Panc1 (cell line): ENCODE measurements at regions not wholly inside any gene's neighbourhood (a gene's known extent, or its start where the extent isn't known, plus 50 kb on each side); places are given as distances from the start of the nearest gene placed in this dataset.

Experiments used
- POLR2AphosphoS5 ChIP-seq: IDR thresholded peaks from 2 replicates; pipeline ENCODE4 v1.6.1; 2012; ENCODE audit warnings: mild to moderate bottlenecking, low read depth, low read length, moderate library complexity
- SIN3A ChIP-seq: IDR thresholded peaks from 2 replicates; pipeline ENCODE4 v1.6.1; 2012; ENCODE audit warnings: low read depth, mild to moderate bottlenecking, low read length, moderate library complexity, borderline replicate concordance; ENCODE audit not compliant: insufficient read depth
- TCF7L2 ChIP-seq: IDR thresholded peaks from 2 replicates; pipeline ENCODE4 v1.6.1; 2011; ENCODE audit warnings: mild to moderate bottlenecking, low read depth, low read length, inconsistent platforms
- TF ChIP-seq, protein P1 (sequence below): fragments of 450-650 bp; IDR thresholded peaks from 2 replicates; pipeline ENCODE4 v1.5.1; 2017; ENCODE audit warnings: mild to moderate bottlenecking
- TF ChIP-seq, protein P2 (sequence below), 2 experiments: IDR thresholded peaks; 2 replicates each; pipeline ENCODE4 v1.6.1; 2011 to 2012; ENCODE audit warnings: low read depth in 2 of 2, control low read depth in 1 of 2, low read length in 1 of 2, mild to moderate bottlenecking in 1 of 2, moderate library complexity in 1 of 2; ENCODE audit not compliant: insufficient read depth in 1 of 2

DNA sequence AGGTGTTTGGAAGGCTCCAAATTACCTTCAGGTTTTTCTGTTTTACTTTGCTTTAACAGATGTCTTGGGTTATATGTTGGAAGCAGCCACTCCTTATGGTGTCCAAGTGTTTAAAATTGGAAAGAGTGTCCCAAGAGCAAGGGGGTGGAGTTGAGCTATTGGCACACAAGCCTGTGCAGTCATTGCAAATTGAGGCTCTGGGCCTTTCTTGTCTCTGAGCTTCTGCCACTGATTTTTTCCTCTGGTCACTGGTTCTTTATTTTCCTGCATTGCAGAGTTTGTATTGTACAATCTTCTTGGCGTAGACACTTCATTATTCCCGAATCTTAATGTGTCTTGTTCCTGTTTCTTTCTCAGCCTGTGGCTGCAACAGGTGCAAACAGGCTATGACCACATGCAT, 598.8 kb downstream of the RNF144B start:
- TF ChIP-seq, protein P1, sequence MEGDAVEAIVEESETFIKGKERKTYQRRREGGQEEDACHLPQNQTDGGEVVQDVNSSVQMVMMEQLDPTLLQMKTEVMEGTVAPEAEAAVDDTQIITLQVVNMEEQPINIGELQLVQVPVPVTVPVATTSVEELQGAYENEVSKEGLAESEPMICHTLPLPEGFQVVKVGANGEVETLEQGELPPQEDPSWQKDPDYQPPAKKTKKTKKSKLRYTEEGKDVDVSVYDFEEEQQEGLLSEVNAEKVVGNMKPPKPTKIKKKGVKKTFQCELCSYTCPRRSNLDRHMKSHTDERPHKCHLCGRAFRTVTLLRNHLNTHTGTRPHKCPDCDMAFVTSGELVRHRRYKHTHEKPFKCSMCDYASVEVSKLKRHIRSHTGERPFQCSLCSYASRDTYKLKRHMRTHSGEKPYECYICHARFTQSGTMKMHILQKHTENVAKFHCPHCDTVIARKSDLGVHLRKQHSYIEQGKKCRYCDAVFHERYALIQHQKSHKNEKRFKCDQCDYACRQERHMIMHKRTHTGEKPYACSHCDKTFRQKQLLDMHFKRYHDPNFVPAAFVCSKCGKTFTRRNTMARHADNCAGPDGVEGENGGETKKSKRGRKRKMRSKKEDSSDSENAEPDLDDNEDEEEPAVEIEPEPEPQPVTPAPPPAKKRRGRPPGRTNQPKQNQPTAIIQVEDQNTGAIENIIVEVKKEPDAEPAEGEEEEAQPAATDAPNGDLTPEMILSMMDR = no peak
- TF ChIP-seq, protein P2, sequence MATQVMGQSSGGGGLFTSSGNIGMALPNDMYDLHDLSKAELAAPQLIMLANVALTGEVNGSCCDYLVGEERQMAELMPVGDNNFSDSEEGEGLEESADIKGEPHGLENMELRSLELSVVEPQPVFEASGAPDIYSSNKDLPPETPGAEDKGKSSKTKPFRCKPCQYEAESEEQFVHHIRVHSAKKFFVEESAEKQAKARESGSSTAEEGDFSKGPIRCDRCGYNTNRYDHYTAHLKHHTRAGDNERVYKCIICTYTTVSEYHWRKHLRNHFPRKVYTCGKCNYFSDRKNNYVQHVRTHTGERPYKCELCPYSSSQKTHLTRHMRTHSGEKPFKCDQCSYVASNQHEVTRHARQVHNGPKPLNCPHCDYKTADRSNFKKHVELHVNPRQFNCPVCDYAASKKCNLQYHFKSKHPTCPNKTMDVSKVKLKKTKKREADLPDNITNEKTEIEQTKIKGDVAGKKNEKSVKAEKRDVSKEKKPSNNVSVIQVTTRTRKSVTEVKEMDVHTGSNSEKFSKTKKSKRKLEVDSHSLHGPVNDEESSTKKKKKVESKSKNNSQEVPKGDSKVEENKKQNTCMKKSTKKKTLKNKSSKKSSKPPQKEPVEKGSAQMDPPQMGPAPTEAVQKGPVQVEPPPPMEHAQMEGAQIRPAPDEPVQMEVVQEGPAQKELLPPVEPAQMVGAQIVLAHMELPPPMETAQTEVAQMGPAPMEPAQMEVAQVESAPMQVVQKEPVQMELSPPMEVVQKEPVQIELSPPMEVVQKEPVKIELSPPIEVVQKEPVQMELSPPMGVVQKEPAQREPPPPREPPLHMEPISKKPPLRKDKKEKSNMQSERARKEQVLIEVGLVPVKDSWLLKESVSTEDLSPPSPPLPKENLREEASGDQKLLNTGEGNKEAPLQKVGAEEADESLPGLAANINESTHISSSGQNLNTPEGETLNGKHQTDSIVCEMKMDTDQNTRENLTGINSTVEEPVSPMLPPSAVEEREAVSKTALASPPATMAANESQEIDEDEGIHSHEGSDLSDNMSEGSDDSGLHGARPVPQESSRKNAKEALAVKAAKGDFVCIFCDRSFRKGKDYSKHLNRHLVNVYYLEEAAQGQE (IDR thresholded peaks at IDR 0.05; ENCODE audit: insufficient read depth in 1 of 2, low read depth in 2 of 2, low read length in 1 of 2) = no peak
- TF ChIP-seq POLR2AphosphoS5 = no peak
- no peak for TF ChIP-seq SIN3A
- no peak for TF ChIP-seq TCF7L2
